Adrenal gland (tissue), 9 donors: ENCODE measurements at regions not wholly inside any gene's neighbourhood (a gene's known extent, or its start where the extent isn't known, plus 50 kb on each side); places are given as distances from the start of the nearest gene placed in this dataset.

ENCODE experiments used
- DNase-seq, 7 donors: peaks; one replicate each; pipeline ENCODE4 v3.0.0-alpha.2; 2019 to 2020
- H3K27ac ChIP-seq, 5 donors: fragments of 200-600 bp; sonication (generic) in 4 of 5; 1 replicate in 3 of 5; 2 replicates in 2 of 5; pipeline versions ENCODE4 v1.5.1 to v1.8.0; 2016 to 2020; ENCODE audit warnings: mild to moderate bottlenecking in 1 of 5
- H3K27me3 ChIP-seq: fragments of 200-600 bp; 2 replicates; pipeline ENCODE4 v1.8.0; 2021
- H3K36me3 ChIP-seq, 2 donors: fragments of 200-600 bp; replicated peaks in 1 of 2; 1 replicate in 1 of 2; 2 replicates in 1 of 2; pipeline versions ENCODE4 v1.5.1 to v1.8.0; 2018 to 2022
- H3K4me1 ChIP-seq, 2 donors: fragments of 200-600 bp; replicated peaks in 1 of 2; 1 replicate in 1 of 2; 2 replicates in 1 of 2; pipeline versions ENCODE4 v1.5.1 to v1.8.0; 2018 to 2021
- H3K4me3 ChIP-seq, 4 donors: fragments of 200-600 bp; sonication (generic) in 3 of 4; one replicate each; pipeline ENCODE4 v1.5.1; 2016 to 2018
- H3K9me3 ChIP-seq, 3 donors: fragments of 200-600 bp; sonication (generic) in 1 of 3; replicated peaks in 1 of 3; 1 replicate in 2 of 3; 2 replicates in 1 of 3; pipeline versions ENCODE4 v1.5.1 to v1.8.0; 2016 to 2021
- POLR2A ChIP-seq, 2 donors: fragments of 450-650 bp; IDR thresholded peaks; one replicate each; pipeline ENCODE4 v1.6.1; 2017; ENCODE audit warnings: antibody characterized with exemption in 2 of 2, mild to moderate bottlenecking in 2 of 2, moderate library complexity in 1 of 2
- WGBS, 4 donors: extraction: QIAGEN DNeasy Blood & Tissue Kit in 2 of 4; methylation state at CpG; one replicate each; pipeline versions ENCODE4 v1.1.5 to v1.1.7; 2013 to 2017; 5-methylcytosine and 5-hydroxymethylcytosine counted together
- intact Hi-C, 2 donors: fragments of 100-400 bp; cut with DNase I; formaldehyde crosslinking; loops; one replicate each; pipeline versions ENCODE4 v1.14.1 to v1.15.0; 2022 to 2023
- TF ChIP-seq, protein P1 (sequence below), 6 experiments: fragments of 450-650 bp in 4 of 6; fragments of 200-600 bp in 2 of 6; sonication (generic) in 1 of 6; IDR thresholded peaks; 1 replicate in 5 of 6; 2 replicates in 1 of 6; pipeline versions ENCODE4 v1.5.1 to v1.8.0; 2016 to 2021; ENCODE audit warnings: antibody characterized with exemption in 6 of 6, mild to moderate bottlenecking in 2 of 6, moderate library complexity in 1 of 6
- donor health status: healthy with polysubstance abuse.
- donor health status: Bipolar disorder and iron deficiency.
- donor health status: DM: yes; HTN: yes; CAD: no.
- donor health status: DM: no; HTN: no; CAD: no.
- donor health status: DM: no; HTN: no; CAD: no.

DNA sequence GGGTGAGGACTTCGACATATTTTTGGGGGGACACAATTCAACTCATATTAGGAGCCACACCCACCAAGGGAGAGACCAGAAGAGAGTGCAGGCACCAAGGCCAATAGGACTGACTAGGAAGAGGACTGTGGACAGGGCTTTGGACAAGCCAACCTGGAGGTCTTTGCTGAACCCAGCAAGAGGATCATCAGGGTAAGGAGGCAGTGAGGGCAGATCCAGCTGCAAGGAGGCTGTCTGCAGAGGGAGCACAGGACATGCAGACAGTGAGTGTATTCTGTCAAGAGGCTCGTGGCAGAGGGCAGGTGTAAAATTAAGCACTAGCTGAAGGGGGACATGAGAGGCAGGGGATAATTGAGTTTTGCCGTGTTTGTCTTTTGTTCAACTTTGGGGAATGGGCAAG is 83.4 kb upstream of the MGMT start:
- intact Hi-C loops = no loop called here
- Histone ChIP-seq H3K27me3 (no peaks in the 10 kb centered on the region), H3K4me1 (no peaks in the 10 kb centered on the region), H3K4me3 (no peak overlapping the region), H3K27ac (no peak overlapping the region), H3K9me3 (no peaks in the 10 kb centered on the region), H3K36me3 (no peaks in the 10 kb centered on the region)
- 79 to 90% (median 84%) methylated on average over 3 of the region's 3 CpGs for WGBS, 4 donors
- DNase-seq = no peak
- TF ChIP-seq, protein P1, sequence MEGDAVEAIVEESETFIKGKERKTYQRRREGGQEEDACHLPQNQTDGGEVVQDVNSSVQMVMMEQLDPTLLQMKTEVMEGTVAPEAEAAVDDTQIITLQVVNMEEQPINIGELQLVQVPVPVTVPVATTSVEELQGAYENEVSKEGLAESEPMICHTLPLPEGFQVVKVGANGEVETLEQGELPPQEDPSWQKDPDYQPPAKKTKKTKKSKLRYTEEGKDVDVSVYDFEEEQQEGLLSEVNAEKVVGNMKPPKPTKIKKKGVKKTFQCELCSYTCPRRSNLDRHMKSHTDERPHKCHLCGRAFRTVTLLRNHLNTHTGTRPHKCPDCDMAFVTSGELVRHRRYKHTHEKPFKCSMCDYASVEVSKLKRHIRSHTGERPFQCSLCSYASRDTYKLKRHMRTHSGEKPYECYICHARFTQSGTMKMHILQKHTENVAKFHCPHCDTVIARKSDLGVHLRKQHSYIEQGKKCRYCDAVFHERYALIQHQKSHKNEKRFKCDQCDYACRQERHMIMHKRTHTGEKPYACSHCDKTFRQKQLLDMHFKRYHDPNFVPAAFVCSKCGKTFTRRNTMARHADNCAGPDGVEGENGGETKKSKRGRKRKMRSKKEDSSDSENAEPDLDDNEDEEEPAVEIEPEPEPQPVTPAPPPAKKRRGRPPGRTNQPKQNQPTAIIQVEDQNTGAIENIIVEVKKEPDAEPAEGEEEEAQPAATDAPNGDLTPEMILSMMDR (IDR thresholded peaks at IDR 0.05) = no peak
- no peak for TF ChIP-seq POLR2A (IDR thresholded peaks at IDR 0.05)

DNA sequence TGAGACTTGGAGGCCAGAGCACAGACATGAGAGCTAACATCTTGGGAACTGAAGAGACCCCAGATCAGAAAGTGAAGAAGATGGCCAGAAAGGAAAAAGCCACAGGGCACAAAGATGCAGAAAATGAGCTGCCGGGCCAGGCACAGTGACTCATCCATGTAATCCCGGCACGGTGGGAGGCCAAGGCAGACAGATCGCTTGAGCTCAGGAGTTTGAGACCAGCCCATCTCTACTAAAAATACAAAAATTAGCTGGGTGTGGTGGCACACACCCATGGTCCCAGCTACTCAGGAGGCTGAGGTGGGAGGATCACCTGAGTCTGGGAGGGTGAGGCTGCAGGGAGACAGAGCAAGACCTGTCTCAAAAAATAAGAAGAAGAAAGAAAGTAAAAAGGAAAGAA is 81.4 kb upstream of the MGMT start:
- 88 to 98% (median 91%) methylated on average over 4 of the region's 4 CpGs for WGBS, 4 donors
- no peak for DNase-seq
- Histone ChIP-seq H3K27ac (no peak overlapping the region), H3K4me3 (no peak overlapping the region), H3K9me3 (no peaks in the 10 kb centered on the region), H3K36me3 (no peaks in the 10 kb centered on the region), H3K4me1 (no peaks in the 10 kb centered on the region), H3K27me3 (no peaks in the 10 kb centered on the region)
- TF ChIP-seq POLR2A (IDR thresholded peaks at IDR 0.05) = no peak
- TF ChIP-seq, protein P1 (IDR thresholded peaks at IDR 0.05) = no peak
- intact Hi-C loops = no loop called here

- TF ChIP-seq, protein P1 (IDR thresholded peaks at IDR 0.05) = no peak
- no peak for TF ChIP-seq POLR2A (IDR thresholded peaks at IDR 0.05)
- no peaks in the 10 kb centered on the region for H3K4me1 ChIP-seq
- H3K27ac ChIP-seq = no peak overlapping the region
- DNase-seq = no peak
- H3K27me3 ChIP-seq = peaks cover 3% of the 10 kb centered on the region
- H3K4me3 ChIP-seq = no peak overlapping the region
- H3K9me3 ChIP-seq = no peaks in the 10 kb centered on the region
- WGBS, 4 donors = 69 to 73% (median 69%) methylated on average over 6 of the region's 6 CpGs
- intact Hi-C loops = no loop called here
- no peaks in the 10 kb centered on the region for H3K36me3 ChIP-seq
Measured at GRCh38 chr10:129386415-129387257, 80.4 kb upstream of the MGMT start.

DNA sequence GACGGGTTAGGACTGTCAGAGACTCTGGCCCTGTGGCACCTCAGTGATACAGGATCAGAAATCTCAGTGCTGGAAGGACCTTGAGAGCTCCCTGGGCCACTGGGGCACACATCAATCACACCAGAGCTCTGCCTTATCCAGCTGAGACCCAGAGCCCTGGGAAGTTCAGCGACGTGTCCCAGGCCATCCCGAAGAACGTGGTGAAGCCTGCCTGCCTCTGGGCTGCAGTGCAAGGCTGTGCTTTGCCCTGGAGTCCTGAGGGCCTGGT is 79.8 kb upstream of the MGMT start:
- 61 to 81% (median 78%) methylated on average over 3 to 5 of the region's 5 CpGs for WGBS, 4 donors
- intact Hi-C loops = no loop called here
- H3K9me3 ChIP-seq = no peaks in the 10 kb centered on the region
- H3K4me1 ChIP-seq = no peaks in the 10 kb centered on the region
- no peaks in the 10 kb centered on the region for H3K36me3 ChIP-seq
- DNase-seq = no peak
- TF ChIP-seq POLR2A (IDR thresholded peaks at IDR 0.05) = no peak
- TF ChIP-seq, protein P1 (IDR thresholded peaks at IDR 0.05) = no peak
- H3K27me3 ChIP-seq = peaks cover 5% of the 10 kb centered on the region
- H3K4me3 ChIP-seq = no peak overlapping the region
- H3K27ac ChIP-seq = no peak overlapping the region
